HepG2 (cell line): ENCODE measurements at regions not wholly inside any gene's neighbourhood (a gene's known extent, or its start where the extent isn't known, plus 50 kb on each side); places are given as distances from the start of the nearest gene placed in this dataset.

ENCODE experiments used
- ATAC-seq: fragments of 200-7000 bp; cut with Tn5 transposase; 3 replicates; pipeline ENCODE4 v1.9.1; 2020; ENCODE audit warnings: mild to moderate bottlenecking, moderate library complexity
- BruUV-seq: library from RNA; stranded (reverse); fragments of 400-500 nt; replicated peaks from 2 replicates; lab custom pipeline; 2021; lab: Mats Ljungman, UMichigan
- CTCF ChIA-PET: fragments of 300-600 bp; formaldehyde crosslinking; extraction: SDS; loops from one replicate; lab custom pipeline; 2021; ENCODE audit warnings: low total read pairs, inconsistent platforms, low intra/inter-chr PET ratio; lab: Yijun Ruan, JAX
- POLR2A ChIA-PET: fragments of 350-600 bp; sonication (Branson Sonifier 250); formaldehyde crosslinking; loops from one replicate; lab custom pipeline; 2020; ENCODE audit warnings: antibody characterized with exemption, inconsistent platforms; lab: Yijun Ruan, JAX
- DNase-seq: peaks from one replicate; pipeline ENCODE4 v3.0.0-alpha.2; 2015; ENCODE audit warnings: low spot score
- FAIRE-seq: peaks from 3 replicates; lab custom pipeline; 2011; peaks lifted over from hg19 to GRCh38; lab: Jason Lieb, UNC
- H2AFZ ChIP-seq: one replicate; pipeline ENCODE4 v1.6.1; 2011; ENCODE audit warnings: low read length, inconsistent platforms
- H3K27ac ChIP-seq: fragments of 300-600 bp; 3 replicates; pipeline ENCODE4 v1.8.0; 2011; ENCODE audit warnings: mixed run types, mild to moderate bottlenecking, mixed read lengths, low read length, inconsistent platforms; ENCODE audit not compliant: insufficient read depth; ENCODE audit errors: extremely low read length
- H3K27me3 ChIP-seq, 2 experiments: fragments of 200-600 bp in 1 of 2; 2 replicates in 1 of 2; 3 replicates in 1 of 2; pipeline versions ENCODE4 v1.6.0 to v1.8.0; 2011; ENCODE audit warnings: low read length in 2 of 2, mild to moderate bottlenecking in 2 of 2, moderate library complexity in 2 of 2, inconsistent platforms in 1 of 2; ENCODE audit not compliant: insufficient read depth in 2 of 2, control insufficient read depth in 1 of 2
- H3K36me3 ChIP-seq, 2 experiments: fragments of 200-600 bp in 1 of 2; replicated peaks in 1 of 2; 2 replicates in 1 of 2; 3 replicates in 1 of 2; pipeline versions ENCODE4 v1.5.1 to v1.8.0; 2011; ENCODE audit warnings: low read length in 2 of 2, inconsistent platforms in 1 of 2; ENCODE audit not compliant: insufficient read depth in 2 of 2, control insufficient read depth in 1 of 2
- H3K4me1 ChIP-seq: 2 replicates; pipeline ENCODE4 v1.5.1; 2012; ENCODE audit warnings: low read length, inconsistent platforms; ENCODE audit not compliant: insufficient read depth
- H3K4me2 ChIP-seq: 2 replicates; pipeline ENCODE4 v1.6.0; 2011; ENCODE audit warnings: low read depth, low read length, inconsistent platforms
- H3K4me3 ChIP-seq, 3 experiments: fragments of 200-600 bp in 1 of 3; sonication (generic), shearing (Covaris generic) in 1 of 3; replicated peaks in 1 of 3; 2 replicates each; pipeline ENCODE4 v1.5.1; 2011 to 2016; ENCODE audit warnings: low read length in 3 of 3, inconsistent platforms in 2 of 3, low read depth in 2 of 3, mild to moderate bottlenecking in 2 of 3, control low read depth in 1 of 3, mixed read lengths in 1 of 3; ENCODE audit not compliant: insufficient read depth in 1 of 3
- H3K79me2 ChIP-seq: one replicate; pipeline ENCODE4 v1.6.1; 2011; ENCODE audit warnings: low read length, inconsistent platforms; ENCODE audit not compliant: insufficient read depth
- H3K9ac ChIP-seq: 2 replicates; pipeline ENCODE4 v1.6.0; 2011; ENCODE audit warnings: mild to moderate bottlenecking, low read depth, low read length, inconsistent platforms; ENCODE audit not compliant: insufficient read depth
- H3K9me3 ChIP-seq: 2 replicates; pipeline ENCODE4 v1.5.1; 2012; ENCODE audit warnings: mild to moderate bottlenecking, low read length
- H4K20me1 ChIP-seq: 2 replicates; pipeline ENCODE4 v1.6.0; 2011; ENCODE audit warnings: inconsistent platforms, mild to moderate bottlenecking, low read length, moderate library complexity; ENCODE audit not compliant: insufficient read depth
- BATF2 ChIP-seq: sonication (generic); formaldehyde crosslinking; IDR thresholded peaks from 2 replicates; pipeline ENCODE4 v1.8.0; 2022; ENCODE audit warnings: mild to moderate bottlenecking, missing genetic modification reagents, moderate library complexity
- EED ChIP-seq: sonication (generic); formaldehyde crosslinking; IDR thresholded peaks from 2 replicates; pipeline ENCODE4 v1.5.0; 2020; ENCODE audit warnings: mild to moderate bottlenecking, missing genetic modification reagents
- FOXO1 ChIP-seq: sonication (generic); formaldehyde crosslinking; IDR thresholded peaks from 2 replicates; pipeline ENCODE4 v1.4.0; 2020; ENCODE audit warnings: missing genetic modification reagents
- KDM4B ChIP-seq: sonication (generic); formaldehyde crosslinking; IDR thresholded peaks from 2 replicates; pipeline ENCODE4 v1.4.0; 2020; ENCODE audit warnings: missing genetic modification reagents
- KLF9 ChIP-seq: IDR thresholded peaks from 2 replicates; pipeline ENCODE4 v1.6.1; 2016; ENCODE audit warnings: low read depth
- NFIC ChIP-seq: IDR thresholded peaks from 2 replicates; pipeline ENCODE4 v1.6.1; 2012; ENCODE audit warnings: mild to moderate bottlenecking, low read length, inconsistent platforms
- RELA ChIP-seq: sonication (generic); formaldehyde crosslinking; IDR thresholded peaks from 2 replicates; pipeline ENCODE4 v1.4.0; 2020; ENCODE audit warnings: missing genetic modification reagents
- SOX13 ChIP-seq, 3 experiments: fragments of 450-650 bp in 1 of 3; sonication (generic) in 1 of 3; formaldehyde crosslinking in 1 of 3; IDR thresholded peaks in 2 of 3; conservative IDR thresholded peaks in 1 of 3; 2 replicates each; pipeline versions ENCODE4 v1.5.0 to v1.6.1; 2016 to 2020; ENCODE audit warnings: antibody characterized with exemption in 1 of 3, mild to moderate bottlenecking in 1 of 3, missing compliant biosample characterization in 1 of 3, missing genetic modification reagents in 1 of 3, moderate library complexity in 1 of 3
- ZFYVE20 ChIP-seq: sonication (generic); formaldehyde crosslinking; IDR thresholded peaks from 2 replicates; pipeline ENCODE4 v1.8.0; 2023; ENCODE audit warnings: low read depth, mild to moderate bottlenecking, moderate library complexity, missing genetic modification reagents, borderline replicate concordance
- ZKSCAN5 ChIP-seq: sonication (generic); formaldehyde crosslinking; IDR thresholded peaks from 2 replicates; pipeline ENCODE4 v1.5.1; 2020; ENCODE audit warnings: mild to moderate bottlenecking, missing genetic modification reagents
- ZNF260 ChIP-seq: sonication (generic); formaldehyde crosslinking; IDR thresholded peaks from 2 replicates; pipeline ENCODE4 v1.4.0; 2020; ENCODE audit warnings: missing genetic modification reagents, low read depth, mild to moderate bottlenecking, borderline replicate concordance
- ZNF367 ChIP-seq: sonication (generic); formaldehyde crosslinking; IDR thresholded peaks from 2 replicates; pipeline ENCODE4 v1.4.0; 2020; ENCODE audit warnings: missing genetic modification reagents, borderline replicate concordance
- ZNF556 ChIP-seq: sonication (generic); formaldehyde crosslinking; IDR thresholded peaks from 2 replicates; pipeline ENCODE4 v1.4.0; 2020; ENCODE audit warnings: mild to moderate bottlenecking, missing genetic modification reagents, borderline replicate concordance
- ZNF678 ChIP-seq: sonication (generic); formaldehyde crosslinking; IDR thresholded peaks from 2 replicates; pipeline ENCODE4 v1.4.0; 2020; ENCODE audit warnings: mild to moderate bottlenecking, missing genetic modification reagents
- ZSCAN30 ChIP-seq: sonication (generic); formaldehyde crosslinking; IDR thresholded peaks from 2 replicates; pipeline ENCODE4 v1.5.0; 2020; ENCODE audit warnings: mild to moderate bottlenecking, missing genetic modification reagents
- ZSCAN31 ChIP-seq: sonication (generic); formaldehyde crosslinking; IDR thresholded peaks from 2 replicates; pipeline ENCODE4 v1.5.0; 2020; ENCODE audit warnings: low read depth, mild to moderate bottlenecking, missing genetic modification reagents
- WGBS: methylation state at CpG from one replicate; pipeline ENCODE4 v1.1.6; 2017; ENCODE audit warnings: low lambda C conversion rate; 5-methylcytosine and 5-hydroxymethylcytosine counted together
- in situ Hi-C: cut with HindIII; loops from 2 replicates; pipeline ENCODE4 v1.10.0; 2017; ENCODE audit warnings: low pct_unique_long_range_greater_than_20kb; ENCODE audit not compliant: extremely low pct_ligation_motif_present
- intact Hi-C: fragments of 100-400 bp; cut with micrococcal nuclease; formaldehyde crosslinking; loops from one replicate; pipeline ENCODE4 v1.10.0; 2022; ENCODE audit not compliant: unreplicated experiment
- TF ChIP-seq, protein P1 (sequence below): sonication (generic); formaldehyde crosslinking; IDR thresholded peaks from 2 replicates; pipeline ENCODE4 v1.9.0; 2021; ENCODE audit warnings: missing genetic modification reagents, borderline replicate concordance
- TF ChIP-seq, protein P2 (sequence below): sonication (generic); formaldehyde crosslinking; IDR thresholded peaks from 2 replicates; pipeline ENCODE4 v1.5.0; 2020; ENCODE audit warnings: missing genetic modification reagents

DNA sequence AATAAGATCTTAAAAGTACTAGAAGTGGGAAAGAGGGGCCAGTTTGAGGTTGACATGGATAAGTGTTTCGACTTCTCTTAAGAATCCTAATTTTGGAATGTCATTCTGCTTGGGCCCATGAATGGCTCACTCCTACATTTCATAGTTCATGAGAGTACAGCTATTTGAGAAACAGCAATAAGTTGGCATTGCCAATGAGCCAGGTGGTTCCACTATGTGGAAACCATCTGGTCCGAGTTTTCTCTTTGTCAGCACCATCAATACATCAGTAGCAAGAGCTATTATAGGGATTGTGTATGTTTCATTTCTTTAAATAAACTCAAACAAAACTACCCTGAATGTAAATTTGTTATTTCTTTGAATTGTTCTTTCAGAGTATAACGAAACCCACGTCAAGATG lies 78.1 kb upstream of the NEBL start:
- ATAC-seq, result no peak
- Histone ChIP-seq H4K20me1 (0 out of 2 replicates have a peak, but pooled peaks cover 2% of the 10 kb centered on the region), H3K79me2 (no peaks in the 10 kb centered on the region), H2AFZ (no peak overlapping the region), H3K9me3 (no peaks in the 10 kb centered on the region), H3K4me2 (no peak overlapping the region), H3K4me1 (no peaks in the 10 kb centered on the region), H3K27me3 (no peaks in the 10 kb centered on the region), H3K4me3 (no peak overlapping the region), H3K27ac (no peak overlapping the region), H3K9ac (no peak overlapping the region), H3K36me3 (no peaks in the 10 kb centered on the region)
- no TSS peak for BruUV-seq
- ChIA-PET CTCF (no interaction called here), POLR2A (no interaction called here)
- in situ Hi-C loops, result no loop called here
- no peak for FAIRE-seq
- no peak for DNase-seq
- WGBS, result 7% methylated on average over 4 of the region's 4 CpGs
- intact Hi-C loops, result no loop called here
- no peak for TF ChIP-seq ZSCAN31 (CRISPR knock-in tag)
- TF ChIP-seq ZNF556 (CRISPR knock-in tag), result no peak
- no peak for TF ChIP-seq ZNF367 (CRISPR knock-in tag)
- TF ChIP-seq ZKSCAN5 (CRISPR knock-in tag), result no peak

DNA sequence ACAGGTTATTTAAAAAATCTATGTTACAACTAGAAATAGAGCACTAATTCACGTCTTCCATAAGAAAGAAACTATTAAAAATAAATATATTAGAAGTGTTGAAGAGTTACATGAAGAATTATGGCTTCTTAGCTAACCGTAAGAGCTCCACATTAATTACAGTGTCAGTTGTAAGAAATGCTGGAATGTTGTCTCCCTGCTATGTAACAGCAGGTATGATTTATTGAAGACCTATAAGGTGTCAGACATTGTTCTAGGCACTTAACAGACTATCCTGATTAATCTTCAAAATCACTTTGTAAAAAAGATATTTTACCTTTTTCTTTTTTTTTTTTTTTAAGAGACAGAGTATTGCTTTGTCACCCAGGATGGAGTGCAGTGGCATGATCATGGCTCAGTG lies 75.8 kb upstream of the NEBL start:
- Histone ChIP-seq H3K79me2 (no peaks in the 10 kb centered on the region), H3K27ac (no peak overlapping the region), H4K20me1 (0 out of 2 replicates have a peak, but pooled peaks cover 2% of the 10 kb centered on the region), H3K4me3 (no peak overlapping the region), H3K27me3 (no peaks in the 10 kb centered on the region; a peak in 1 of 5 replicates), H2AFZ (no peak overlapping the region), H3K9me3 (no peaks in the 10 kb centered on the region), H3K9ac (no peak overlapping the region), H3K36me3 (no peaks in the 10 kb centered on the region), H3K4me1 (no peaks in the 10 kb centered on the region), H3K4me2 (no peak overlapping the region)
- CTCF ChIA-PET, result no interaction called here
- intact Hi-C loops, result no loop called here
- no peak for ATAC-seq
- 1% methylated on average over 2 of the region's 2 CpGs for WGBS
- BruUV-seq, result no TSS peak
- in situ Hi-C loops, result no loop called here
- DNase-seq, result no peak
- POLR2A ChIA-PET, result no interaction called here
- no peak for FAIRE-seq
- no peak for TF ChIP-seq BATF2 (CRISPR knock-in tag)
- TF ChIP-seq ZNF260 (CRISPR knock-in tag), result no peak
- TF ChIP-seq NFIC, result no peak
- no peak for TF ChIP-seq ZSCAN30
- TF ChIP-seq RELA, result no peak
- no peak for TF ChIP-seq KLF9 (CRISPR knock-in tag)
- no peak for TF ChIP-seq KDM4B (CRISPR knock-in tag)
- no peak for TF ChIP-seq ZFYVE20
- TF ChIP-seq, protein P1, sequence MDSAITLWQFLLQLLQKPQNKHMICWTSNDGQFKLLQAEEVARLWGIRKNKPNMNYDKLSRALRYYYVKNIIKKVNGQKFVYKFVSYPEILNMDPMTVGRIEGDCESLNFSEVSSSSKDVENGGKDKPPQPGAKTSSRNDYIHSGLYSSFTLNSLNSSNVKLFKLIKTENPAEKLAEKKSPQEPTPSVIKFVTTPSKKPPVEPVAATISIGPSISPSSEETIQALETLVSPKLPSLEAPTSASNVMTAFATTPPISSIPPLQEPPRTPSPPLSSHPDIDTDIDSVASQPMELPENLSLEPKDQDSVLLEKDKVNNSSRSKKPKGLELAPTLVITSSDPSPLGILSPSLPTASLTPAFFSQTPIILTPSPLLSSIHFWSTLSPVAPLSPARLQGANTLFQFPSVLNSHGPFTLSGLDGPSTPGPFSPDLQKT (CRISPR knock-in tag), result no peak
- no peak for TF ChIP-seq SOX13 (IDR thresholded peaks at IDR 0.05)
- TF ChIP-seq SOX13 (CRISPR knock-in tag; conservative IDR thresholded peaks at IDR 0.05 in 1 of 2, IDR thresholded peaks at IDR 0.05 in 1 of 2), result no peak
- TF ChIP-seq EED (CRISPR knock-in tag), result no peak
- TF ChIP-seq ZNF678 (CRISPR knock-in tag), result no peak
- TF ChIP-seq, protein P2, sequence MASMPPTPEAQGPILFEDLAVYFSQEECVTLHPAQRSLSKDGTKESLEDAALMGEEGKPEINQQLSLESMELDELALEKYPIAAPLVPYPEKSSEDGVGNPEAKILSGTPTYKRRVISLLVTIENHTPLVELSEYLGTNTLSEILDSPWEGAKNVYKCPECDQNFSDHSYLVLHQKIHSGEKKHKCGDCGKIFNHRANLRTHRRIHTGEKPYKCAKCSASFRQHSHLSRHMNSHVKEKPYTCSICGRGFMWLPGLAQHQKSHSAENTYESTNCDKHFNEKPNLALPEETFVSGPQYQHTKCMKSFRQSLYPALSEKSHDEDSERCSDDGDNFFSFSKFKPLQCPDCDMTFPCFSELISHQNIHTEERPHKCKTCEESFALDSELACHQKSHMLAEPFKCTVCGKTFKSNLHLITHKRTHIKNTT (CRISPR knock-in tag), result no peak
- no peak for TF ChIP-seq FOXO1
